GM23338 (cell line): ENCODE measurements at regions not wholly inside any gene's neighbourhood (a gene's known extent, or its start where the extent isn't known, plus 50 kb on each side); places are given as distances from the start of the nearest gene placed in this dataset.

Experiments used
- ATAC-seq: fragments of 200-7000 bp; cut with Tn5 transposase; 3 replicates; pipeline ENCODE4 v1.9.1; 2020
- DNase-seq: peaks from one replicate; pipeline ENCODE4 v3.0.0-alpha.2; 2015; ENCODE audit warnings: low spot score
- H2AFZ ChIP-seq: fragments of 200-600 bp; sonication (generic); 2 replicates; pipeline ENCODE4 v1.8.0; 2016; ENCODE audit warnings: antibody characterized with exemption, mild to moderate bottlenecking, moderate library complexity
- H3F3A ChIP-seq: fragments of 200-600 bp; sonication (generic); replicated peaks from 2 replicates; pipeline ENCODE4 v1.8.0; 2017; ENCODE audit warnings: antibody characterized with exemption, mixed run types, low read depth
- H3K27ac ChIP-seq: fragments of 200-600 bp; sonication (generic); 2 replicates; pipeline ENCODE4 v1.6.1; 2016; ENCODE audit warnings: low read depth
- H3K27me3 ChIP-seq: fragments of 200-600 bp; sonication (generic); 2 replicates; pipeline ENCODE4 v1.8.0; 2016; ENCODE audit warnings: mild to moderate bottlenecking, mixed run types, moderate library complexity; ENCODE audit not compliant: insufficient read depth
- H3K36me3 ChIP-seq: fragments of 200-600 bp; sonication (generic); 2 replicates; pipeline ENCODE4 v1.8.0; 2016; ENCODE audit warnings: mild to moderate bottlenecking; ENCODE audit not compliant: insufficient read depth
- H3K4me1 ChIP-seq: fragments of 200-600 bp; sonication (generic); 2 replicates; pipeline ENCODE4 v1.8.0; 2016; ENCODE audit warnings: mild to moderate bottlenecking, moderate library complexity; ENCODE audit not compliant: insufficient read depth
- H3K4me2 ChIP-seq: fragments of 200-600 bp; sonication (generic); 2 replicates; pipeline ENCODE4 v1.7.1; 2017; ENCODE audit warnings: mixed run types
- H3K4me3 ChIP-seq: fragments of 200-600 bp; sonication (generic); 2 replicates; pipeline ENCODE4 v1.6.1; 2016; ENCODE audit warnings: mixed run types
- H3K79me2 ChIP-seq: fragments of 200-600 bp; sonication (generic); replicated peaks from 2 replicates; pipeline ENCODE4 v1.8.0; 2017; ENCODE audit warnings: mild to moderate bottlenecking; ENCODE audit not compliant: insufficient read depth
- H3K9me2 ChIP-seq: fragments of 200-600 bp; sonication (generic); 2 replicates; pipeline ENCODE4 v1.8.0; 2017; ENCODE audit not compliant: insufficient read depth
- H4K20me1 ChIP-seq: fragments of 200-600 bp; sonication (generic); replicated peaks from 2 replicates; pipeline ENCODE4 v1.8.0; 2017; ENCODE audit warnings: mild to moderate bottlenecking; ENCODE audit not compliant: insufficient read depth
- H3K27ac Mint-ChIP-seq: 2 replicates; pipeline ENCODE4 v1.8.0; 2020; ENCODE audit warnings: inconsistent platforms, mild to moderate bottlenecking, moderate library complexity, mixed read lengths
- H3K27me3 Mint-ChIP-seq: 3 replicates; pipeline ENCODE4 v1.8.0; 2022; ENCODE audit warnings: low read depth, mild to moderate bottlenecking, moderate library complexity, mixed read lengths, inconsistent platforms; ENCODE audit not compliant: insufficient read depth, poor library complexity
- H3K36me3 Mint-ChIP-seq: 3 replicates; pipeline ENCODE4 v1.8.0; 2021; ENCODE audit warnings: low read depth, mild to moderate bottlenecking, inconsistent platforms, moderate library complexity, mixed read lengths
- H3K4me1 Mint-ChIP-seq: 3 replicates; pipeline ENCODE4 v1.8.0; 2020; ENCODE audit warnings: mild to moderate bottlenecking, inconsistent platforms, mixed read lengths
- H3K4me3 Mint-ChIP-seq: 3 replicates; pipeline ENCODE4 v1.8.0; 2021; ENCODE audit warnings: moderate library complexity, mild to moderate bottlenecking, inconsistent platforms, mixed read lengths
- H3K9me3 Mint-ChIP-seq: 3 replicates; pipeline ENCODE4 v1.8.0; 2020; ENCODE audit warnings: moderate library complexity, mild to moderate bottlenecking, inconsistent platforms, mixed read lengths
- EZH2 ChIP-seq: fragments of 200-600 bp; sonication (generic); IDR thresholded peaks from one replicate; pipeline ENCODE4 v1.8.0; 2017; ENCODE audit warnings: antibody characterized with exemption, mild to moderate bottlenecking, low read depth; ENCODE audit not compliant: unreplicated experiment
- EZH2phosphoT487 ChIP-seq: fragments of 200-600 bp; sonication (generic); IDR thresholded peaks from one replicate; pipeline ENCODE4 v1.8.1; 2018; ENCODE audit warnings: antibody characterized with exemption; ENCODE audit not compliant: unreplicated experiment
- JUNB ChIP-seq: IDR thresholded peaks from one replicate; pipeline ENCODE4 v1.6.1; 2016; ENCODE audit warnings: antibody characterized with exemption; ENCODE audit not compliant: unreplicated experiment
- POLR2AphosphoS5 ChIP-seq: IDR thresholded peaks from 2 replicates; pipeline ENCODE4 v1.6.1; 2016; ENCODE audit warnings: antibody characterized with exemption, low read depth
- ZNF114 ChIP-seq: fragments of 250-450 bp; sonication (Bioruptor Pico); IDR thresholded peaks from 2 replicates; pipeline ENCODE4 v1.5.0; 2020; ENCODE audit warnings: mild to moderate bottlenecking, moderate library complexity
- ZNF462 ChIP-seq: fragments of 250-450 bp; sonication (Bioruptor Pico); IDR thresholded peaks from 2 replicates; pipeline ENCODE4 v1.5.0; 2020; ENCODE audit warnings: mild to moderate bottlenecking, moderate library complexity
- TF ChIP-seq, protein P1 (sequence below): IDR thresholded peaks from one replicate; pipeline ENCODE4 v1.6.1; 2018; ENCODE audit warnings: antibody characterized with exemption; ENCODE audit not compliant: unreplicated experiment

DNA sequence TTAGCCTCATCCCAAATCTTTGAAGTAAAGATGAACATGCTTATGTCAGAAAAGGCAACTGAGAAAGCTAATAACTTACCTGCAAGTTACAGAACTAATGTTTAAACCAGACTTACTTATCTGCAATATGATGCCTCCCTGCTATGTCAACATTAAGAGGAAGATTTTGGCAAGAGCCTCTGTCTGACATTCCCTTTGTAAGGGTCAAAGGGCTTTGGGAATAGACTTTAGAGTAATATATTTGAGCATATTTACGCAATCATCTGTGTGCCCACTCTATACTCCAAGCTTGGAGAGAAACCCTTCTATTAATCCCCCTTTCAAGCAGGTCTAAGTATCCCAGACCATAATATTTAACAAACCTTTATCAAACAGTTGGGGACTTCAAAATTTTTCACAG lies 389.4 kb downstream of the NPIPA8 start (continued):
- TF ChIP-seq, protein P1, sequence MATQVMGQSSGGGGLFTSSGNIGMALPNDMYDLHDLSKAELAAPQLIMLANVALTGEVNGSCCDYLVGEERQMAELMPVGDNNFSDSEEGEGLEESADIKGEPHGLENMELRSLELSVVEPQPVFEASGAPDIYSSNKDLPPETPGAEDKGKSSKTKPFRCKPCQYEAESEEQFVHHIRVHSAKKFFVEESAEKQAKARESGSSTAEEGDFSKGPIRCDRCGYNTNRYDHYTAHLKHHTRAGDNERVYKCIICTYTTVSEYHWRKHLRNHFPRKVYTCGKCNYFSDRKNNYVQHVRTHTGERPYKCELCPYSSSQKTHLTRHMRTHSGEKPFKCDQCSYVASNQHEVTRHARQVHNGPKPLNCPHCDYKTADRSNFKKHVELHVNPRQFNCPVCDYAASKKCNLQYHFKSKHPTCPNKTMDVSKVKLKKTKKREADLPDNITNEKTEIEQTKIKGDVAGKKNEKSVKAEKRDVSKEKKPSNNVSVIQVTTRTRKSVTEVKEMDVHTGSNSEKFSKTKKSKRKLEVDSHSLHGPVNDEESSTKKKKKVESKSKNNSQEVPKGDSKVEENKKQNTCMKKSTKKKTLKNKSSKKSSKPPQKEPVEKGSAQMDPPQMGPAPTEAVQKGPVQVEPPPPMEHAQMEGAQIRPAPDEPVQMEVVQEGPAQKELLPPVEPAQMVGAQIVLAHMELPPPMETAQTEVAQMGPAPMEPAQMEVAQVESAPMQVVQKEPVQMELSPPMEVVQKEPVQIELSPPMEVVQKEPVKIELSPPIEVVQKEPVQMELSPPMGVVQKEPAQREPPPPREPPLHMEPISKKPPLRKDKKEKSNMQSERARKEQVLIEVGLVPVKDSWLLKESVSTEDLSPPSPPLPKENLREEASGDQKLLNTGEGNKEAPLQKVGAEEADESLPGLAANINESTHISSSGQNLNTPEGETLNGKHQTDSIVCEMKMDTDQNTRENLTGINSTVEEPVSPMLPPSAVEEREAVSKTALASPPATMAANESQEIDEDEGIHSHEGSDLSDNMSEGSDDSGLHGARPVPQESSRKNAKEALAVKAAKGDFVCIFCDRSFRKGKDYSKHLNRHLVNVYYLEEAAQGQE, result no peak

DNA sequence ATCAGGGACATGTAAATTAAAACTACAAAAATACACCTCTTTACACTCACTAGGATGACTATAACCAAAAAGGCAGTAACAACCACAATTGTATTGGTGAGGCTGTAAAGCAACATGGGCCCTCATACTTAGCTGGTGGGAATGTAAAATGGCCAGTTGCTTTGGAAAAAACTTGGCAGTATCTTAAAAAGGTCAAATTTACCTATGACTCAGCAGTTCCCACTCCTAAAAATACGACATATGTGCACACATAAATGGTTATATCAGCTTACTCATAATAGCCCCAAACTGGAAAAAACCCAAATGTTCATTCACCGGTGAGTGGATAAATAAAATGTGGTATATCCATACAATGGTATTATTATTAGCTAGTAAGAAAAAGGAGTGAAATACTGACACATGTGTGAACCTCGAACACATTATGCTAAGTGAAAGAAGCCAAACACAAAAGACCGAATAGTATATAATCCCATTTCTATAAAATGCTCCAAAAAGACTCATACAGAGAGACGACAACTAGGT lies 391.4 kb downstream of the NPIPA8 start:
- Mint-ChIP-seq H3K27me3 (no peaks in the 10 kb centered on the region), H3K36me3 (peaks cover 5% of the 10 kb centered on the region; the same call in 1 of the 3 replicates), H3K27ac (no peak overlapping the region), H3K9me3 (peaks cover 5% of the 10 kb centered on the region; the same call in 2 of the 3 replicates), H3K4me1 (peaks cover 8% of the 10 kb centered on the region; the same call in 2 of the 3 replicates), H3K4me3 (no peak overlapping the region)
- Histone ChIP-seq H3K79me2 (no peaks in the 10 kb centered on the region), H2AFZ (no peak overlapping the region), H4K20me1 (no peaks in the 10 kb centered on the region), H3K9me2 (no peaks in the 10 kb centered on the region), H3K4me3 (no peak overlapping the region), H3K4me2 (no peak overlapping the region), H3F3A (no peaks in the 10 kb centered on the region), H3K27me3 (no peaks in the 10 kb centered on the region), H3K27ac (no peak overlapping the region), H3K36me3 (no peaks in the 10 kb centered on the region), H3K4me1 (peaks cover 3% of the 10 kb centered on the region; the same call in 1 of the 2 replicates)
- no peak for DNase-seq
- ATAC-seq, result no peak
- TF ChIP-seq EZH2phosphoT487 (no peak), JUNB (no peak), POLR2AphosphoS5 (no peak), ZNF462 (CRISPR knock-in tag) (no peak), EZH2 (no peak), ZNF114 (CRISPR knock-in tag) (no peak)
- TF ChIP-seq, protein P1, result no peak
